RWPE2 (cell line): ENCODE measurements at regions not wholly inside any gene's neighbourhood (a gene's known extent, or its start where the extent isn't known, plus 50 kb on each side); places are given as distances from the start of the nearest gene placed in this dataset.

ENCODE experiments used
- ATAC-seq: fragments of 200-7000 bp; cut with Tn5 transposase; 3 replicates; pipeline ENCODE4 v1.9.1; 2021; ENCODE audit warnings: low read depth
- DNase-seq: peaks from one replicate; pipeline ENCODE4 v3.0.0-alpha.2; 2020; ENCODE audit warnings: low spot score
- H3K27ac ChIP-seq: fragments of 450-650 bp; 2 replicates; pipeline ENCODE4 v1.5.1; 2017; ENCODE audit warnings: mild to moderate bottlenecking; ENCODE audit not compliant: poor library complexity, severe bottlenecking
- H3K27me3 ChIP-seq: fragments of 250-450 bp; sonication (Bioruptor Pico); 2 replicates; pipeline ENCODE4 v1.5.1; 2021; ENCODE audit warnings: mild to moderate bottlenecking, moderate library complexity; ENCODE audit not compliant: insufficient read depth, poor library complexity, severe bottlenecking
- H3K36me3 ChIP-seq: fragments of 250-450 bp; sonication (Bioruptor Pico); 2 replicates; pipeline ENCODE4 v1.5.1; 2020; ENCODE audit warnings: low read depth, mild to moderate bottlenecking, moderate library complexity
- H3K4me1 ChIP-seq: fragments of 250-450 bp; sonication (Bioruptor Pico); 2 replicates; pipeline ENCODE4 v1.5.1; 2021; ENCODE audit warnings: mild to moderate bottlenecking, moderate library complexity; ENCODE audit not compliant: insufficient read depth, poor library complexity, severe bottlenecking
- H3K4me3 ChIP-seq: fragments of 250-450 bp; sonication (Bioruptor Pico); 2 replicates; pipeline ENCODE4 v1.5.1; 2021; ENCODE audit warnings: mild to moderate bottlenecking, moderate library complexity; ENCODE audit not compliant: severe bottlenecking
- H3K9me3 ChIP-seq: fragments of 250-450 bp; sonication (Bioruptor Pico); 2 replicates; pipeline ENCODE4 v1.5.1; 2021; ENCODE audit warnings: mild to moderate bottlenecking, moderate library complexity; ENCODE audit not compliant: severe bottlenecking
- TF ChIP-seq, protein P1 (sequence below): fragments of 450-650 bp; IDR thresholded peaks from one replicate; pipeline ENCODE4 v1.5.1; 2017; ENCODE audit warnings: mild to moderate bottlenecking, moderate library complexity; ENCODE audit not compliant: poor library complexity, severe bottlenecking

DNA sequence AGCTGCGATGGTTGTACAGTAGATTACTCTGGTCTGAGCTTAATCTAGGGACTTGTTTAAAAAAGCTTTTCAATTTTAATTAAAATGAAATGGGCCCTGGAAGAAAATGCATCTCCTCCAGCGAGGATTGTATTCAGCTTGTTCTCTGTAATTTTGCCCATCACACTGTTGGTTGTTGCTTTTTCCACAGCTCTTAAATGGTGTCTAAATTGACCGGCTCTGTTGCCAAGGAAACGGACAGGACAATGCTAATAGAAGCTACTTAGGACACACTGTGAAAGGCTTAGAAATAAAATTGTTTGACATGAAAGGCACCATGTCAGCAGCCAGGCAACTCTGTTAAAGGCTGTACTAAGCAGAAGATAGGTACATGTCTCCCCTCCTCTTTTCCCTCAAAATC is 116.7 kb upstream of the NRSN1 start:
- TF ChIP-seq, protein P1, sequence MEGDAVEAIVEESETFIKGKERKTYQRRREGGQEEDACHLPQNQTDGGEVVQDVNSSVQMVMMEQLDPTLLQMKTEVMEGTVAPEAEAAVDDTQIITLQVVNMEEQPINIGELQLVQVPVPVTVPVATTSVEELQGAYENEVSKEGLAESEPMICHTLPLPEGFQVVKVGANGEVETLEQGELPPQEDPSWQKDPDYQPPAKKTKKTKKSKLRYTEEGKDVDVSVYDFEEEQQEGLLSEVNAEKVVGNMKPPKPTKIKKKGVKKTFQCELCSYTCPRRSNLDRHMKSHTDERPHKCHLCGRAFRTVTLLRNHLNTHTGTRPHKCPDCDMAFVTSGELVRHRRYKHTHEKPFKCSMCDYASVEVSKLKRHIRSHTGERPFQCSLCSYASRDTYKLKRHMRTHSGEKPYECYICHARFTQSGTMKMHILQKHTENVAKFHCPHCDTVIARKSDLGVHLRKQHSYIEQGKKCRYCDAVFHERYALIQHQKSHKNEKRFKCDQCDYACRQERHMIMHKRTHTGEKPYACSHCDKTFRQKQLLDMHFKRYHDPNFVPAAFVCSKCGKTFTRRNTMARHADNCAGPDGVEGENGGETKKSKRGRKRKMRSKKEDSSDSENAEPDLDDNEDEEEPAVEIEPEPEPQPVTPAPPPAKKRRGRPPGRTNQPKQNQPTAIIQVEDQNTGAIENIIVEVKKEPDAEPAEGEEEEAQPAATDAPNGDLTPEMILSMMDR, result no peak
- no peaks in the 10 kb centered on the region for H3K4me1 ChIP-seq
- H3K27me3 ChIP-seq, result no peaks in the 10 kb centered on the region
- no peaks in the 10 kb centered on the region for H3K36me3 ChIP-seq
- no peaks in the 10 kb centered on the region for H3K9me3 ChIP-seq
- DNase-seq, result no peak
- H3K4me3 ChIP-seq, result no peak overlapping the region
- ATAC-seq, result no peak
- no peak overlapping the region for H3K27ac ChIP-seq

DNA sequence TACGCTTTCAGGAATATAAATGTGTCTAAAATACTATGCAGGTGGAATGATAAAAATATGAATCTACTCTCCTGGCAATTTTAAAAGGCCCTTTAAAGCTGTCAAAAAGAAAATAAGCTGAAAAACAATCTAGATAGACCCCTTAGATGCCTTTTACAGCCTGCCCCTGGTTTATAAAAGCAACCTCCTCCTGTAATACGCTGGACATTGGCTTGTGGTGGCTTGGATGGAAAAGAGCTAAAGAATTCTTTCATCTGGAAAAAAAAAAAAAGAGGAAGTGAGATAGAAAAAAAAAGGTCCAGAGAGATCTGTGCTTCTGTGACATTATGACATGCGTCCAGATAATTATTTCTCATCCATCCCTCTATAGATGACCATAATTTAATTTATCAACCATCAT is 115.9 kb upstream of the NRSN1 start:
- TF ChIP-seq, protein P1, result no peak
- Histone ChIP-seq H3K9me3 (peaks cover under 1% of the 10 kb centered on the region), H3K27me3 (no peaks in the 10 kb centered on the region), H3K36me3 (no peaks in the 10 kb centered on the region), H3K4me1 (no peaks in the 10 kb centered on the region), H3K4me3 (no peak overlapping the region), H3K27ac (no peak overlapping the region)
- ATAC-seq (no peak), DNase-seq (no peak)

DNA sequence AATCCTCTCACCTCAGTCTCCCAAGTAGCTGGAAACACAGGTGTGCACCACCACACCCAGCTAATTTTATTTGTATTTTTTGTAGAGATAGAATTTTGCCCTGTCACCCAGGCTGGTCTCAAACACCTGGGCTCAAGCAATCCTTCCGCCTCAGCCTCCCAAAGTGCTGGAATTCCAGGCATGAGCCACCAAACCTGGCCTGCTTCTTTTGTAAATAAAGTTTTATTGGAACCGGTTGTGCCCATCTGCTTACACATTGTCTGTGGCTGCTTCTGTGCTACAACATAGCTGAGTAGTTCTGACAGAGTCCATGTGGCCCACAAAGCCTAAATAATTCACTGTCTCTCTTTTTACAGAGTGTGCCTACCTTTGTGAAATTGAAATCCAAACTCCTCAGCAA is 109.7 kb upstream of the NRSN1 start:
- peaks cover 3% of the 10 kb centered on the region for H3K9me3 ChIP-seq
- H3K36me3 ChIP-seq, result no peaks in the 10 kb centered on the region
- H3K4me3 ChIP-seq, result no peak overlapping the region
- no peak overlapping the region for H3K27ac ChIP-seq
- no peaks in the 10 kb centered on the region for H3K4me1 ChIP-seq
- no peak for ATAC-seq
- TF ChIP-seq, protein P1, result no peak
- H3K27me3 ChIP-seq, result no peaks in the 10 kb centered on the region
- DNase-seq, result no peak

DNA sequence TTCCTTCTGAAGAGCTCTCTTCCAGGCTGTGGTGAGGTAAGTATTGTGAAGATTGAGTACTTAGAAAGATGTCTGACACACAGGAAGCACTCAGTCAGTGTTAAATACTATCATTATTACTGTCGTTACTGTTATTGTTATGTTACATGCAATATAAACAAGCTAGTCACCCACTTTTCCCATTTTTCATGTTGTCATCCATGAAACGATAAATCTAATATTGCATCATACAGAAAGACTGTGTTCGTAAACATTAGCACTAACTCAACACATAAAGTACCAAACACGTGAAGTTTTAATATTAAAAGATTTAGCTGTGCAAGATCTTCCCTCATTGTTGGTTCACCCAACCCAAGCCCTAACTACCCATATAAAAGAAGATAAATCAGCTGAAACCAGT is 109.2 kb upstream of the NRSN1 start:
- H3K4me1 ChIP-seq, result no peaks in the 10 kb centered on the region
- no peaks in the 10 kb centered on the region for H3K36me3 ChIP-seq
- H3K4me3 ChIP-seq, result no peak overlapping the region
- ATAC-seq (no peak), DNase-seq (no peak)
- H3K27me3 ChIP-seq, result no peaks in the 10 kb centered on the region
- H3K27ac ChIP-seq, result no peak overlapping the region
- H3K9me3 ChIP-seq, result peaks cover 3% of the 10 kb centered on the region
- TF ChIP-seq, protein P1, result no peak

DNA sequence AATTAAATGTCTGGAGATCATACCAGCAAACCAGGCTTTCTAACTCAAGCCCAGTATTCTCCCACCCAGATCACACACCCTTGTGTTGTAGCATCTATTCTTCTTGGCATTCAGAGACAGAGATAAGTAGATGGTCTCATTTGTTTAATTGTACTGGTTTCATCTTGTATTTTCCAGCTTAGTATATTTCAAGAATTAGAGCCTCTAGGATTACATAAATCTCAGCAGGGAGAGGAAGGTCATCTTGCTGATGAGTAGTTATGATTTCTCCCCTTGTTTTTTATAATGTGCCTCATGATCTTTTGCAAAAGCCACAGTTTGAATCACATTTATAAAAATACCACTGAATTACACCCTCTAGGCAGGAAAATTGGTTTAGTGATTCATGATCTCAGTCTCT is 106.6 kb upstream of the NRSN1 start:
- DNase-seq (no peak), ATAC-seq (no peak)
- Histone ChIP-seq H3K27me3 (no peaks in the 10 kb centered on the region), H3K36me3 (no peaks in the 10 kb centered on the region), H3K9me3 (peaks cover 3% of the 10 kb centered on the region), H3K4me1 (no peaks in the 10 kb centered on the region), H3K4me3 (no peak overlapping the region), H3K27ac (no peak overlapping the region)
- TF ChIP-seq, protein P1, result no peak
